ENCODE measurements at regions not wholly inside any gene's neighbourhood (a gene's known extent, or its start where the extent isn't known, plus 50 kb on each side); places are given as distances from the start of the nearest gene placed in this dataset.
"Not testable (repeated sequence)": the region's sequence is repeated elsewhere in the genome, so short reads cannot be mapped to it uniquely, and the experiment has no call there.

DNA sequence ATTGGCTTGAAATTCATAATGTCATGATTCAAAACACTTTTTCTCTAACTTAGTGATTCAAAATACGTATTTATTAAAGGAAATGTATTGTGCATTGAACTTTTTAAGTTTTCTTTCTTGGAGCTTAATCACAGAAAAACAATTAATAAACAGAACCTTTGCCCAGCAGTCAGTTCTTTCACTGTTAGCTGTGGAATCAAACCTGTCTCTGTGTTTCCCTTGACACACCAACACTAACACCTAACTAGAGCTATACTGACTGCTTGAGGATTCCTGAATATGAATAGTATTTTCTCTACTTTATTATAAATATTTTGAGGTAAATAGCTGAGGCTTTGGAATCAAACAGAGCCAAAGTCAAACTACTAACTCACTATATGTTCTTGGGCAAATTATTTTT lies 296.4 kb downstream of the HIVEP2 start:
- intact Hi-C loops (cut with DNase I), result no loop called here
- Histone ChIP-seq H3K27ac (no peak overlapping the region), H3K9me3 (no peaks in the 10 kb centered on the region), H3K4me3 (no peak overlapping the region), H3K4me1 (replicated peaks) (no peaks in the 10 kb centered on the region), H3K27me3 (replicated peaks; ENCODE audit: insufficient read depth) (no peaks in the 10 kb centered on the region), H3K36me3 (no peaks in the 10 kb centered on the region)
- DNase-seq (ENCODE audit: low spot score), result no peak
- TF ChIP-seq POLR2AphosphoS5 (IDR thresholded peaks at IDR 0.05) (no peak), POLR2A (IDR thresholded peaks at IDR 0.05) (no peak)
- TF ChIP-seq, protein P1, sequence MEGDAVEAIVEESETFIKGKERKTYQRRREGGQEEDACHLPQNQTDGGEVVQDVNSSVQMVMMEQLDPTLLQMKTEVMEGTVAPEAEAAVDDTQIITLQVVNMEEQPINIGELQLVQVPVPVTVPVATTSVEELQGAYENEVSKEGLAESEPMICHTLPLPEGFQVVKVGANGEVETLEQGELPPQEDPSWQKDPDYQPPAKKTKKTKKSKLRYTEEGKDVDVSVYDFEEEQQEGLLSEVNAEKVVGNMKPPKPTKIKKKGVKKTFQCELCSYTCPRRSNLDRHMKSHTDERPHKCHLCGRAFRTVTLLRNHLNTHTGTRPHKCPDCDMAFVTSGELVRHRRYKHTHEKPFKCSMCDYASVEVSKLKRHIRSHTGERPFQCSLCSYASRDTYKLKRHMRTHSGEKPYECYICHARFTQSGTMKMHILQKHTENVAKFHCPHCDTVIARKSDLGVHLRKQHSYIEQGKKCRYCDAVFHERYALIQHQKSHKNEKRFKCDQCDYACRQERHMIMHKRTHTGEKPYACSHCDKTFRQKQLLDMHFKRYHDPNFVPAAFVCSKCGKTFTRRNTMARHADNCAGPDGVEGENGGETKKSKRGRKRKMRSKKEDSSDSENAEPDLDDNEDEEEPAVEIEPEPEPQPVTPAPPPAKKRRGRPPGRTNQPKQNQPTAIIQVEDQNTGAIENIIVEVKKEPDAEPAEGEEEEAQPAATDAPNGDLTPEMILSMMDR (IDR thresholded peaks at IDR 0.05), result no peak
- 70% methylated on average over 1 of the region's 1 CpG for whole genome bisulfite sequencing

DNA sequence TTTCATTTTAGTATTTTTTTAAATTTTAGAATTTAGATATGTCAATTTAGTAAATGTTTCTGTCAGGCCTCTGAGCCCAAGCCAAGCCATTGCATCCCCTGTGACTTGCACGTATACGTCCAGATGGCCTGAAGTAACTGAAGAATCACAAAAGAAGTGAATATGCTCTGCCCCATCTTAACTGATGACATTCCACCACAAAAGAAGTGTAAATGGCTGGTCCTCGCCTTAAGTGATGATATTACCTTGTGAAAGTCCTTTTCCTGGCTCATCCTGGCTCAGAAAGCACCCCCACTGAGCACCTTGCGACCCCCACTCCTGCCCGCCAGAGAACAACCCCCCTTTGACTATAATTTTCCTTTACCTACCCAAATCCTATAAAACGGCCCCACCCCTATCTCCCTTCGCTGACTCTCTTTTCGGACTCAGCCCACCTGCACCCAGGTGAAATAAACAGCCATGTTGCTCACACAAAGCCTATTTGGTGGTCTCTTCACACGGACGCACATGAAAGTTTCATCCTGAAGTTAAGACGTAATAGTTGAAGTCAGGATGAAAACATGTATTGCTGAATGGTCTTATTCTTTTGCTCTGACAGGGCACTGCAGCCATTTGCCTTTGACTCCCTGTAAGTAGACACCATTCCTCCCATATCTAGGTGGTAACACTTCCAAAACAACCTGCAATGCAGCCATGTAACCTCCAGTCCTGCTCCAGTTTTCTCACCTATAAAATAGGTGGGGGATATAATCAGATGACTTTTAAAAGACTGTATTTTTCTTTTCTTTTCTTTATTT lies 295.3 kb downstream of the HIVEP2 start:
- H3K4me1 ChIP-seq (replicated peaks); DNase-seq (ENCODE audit: low spot score); H3K36me3 ChIP-seq; H3K4me3 ChIP-seq; H3K27ac ChIP-seq; H3K27me3 ChIP-seq (replicated peaks; ENCODE audit: insufficient read depth); H3K9me3 ChIP-seq; intact Hi-C loops (cut with DNase I): not testable (repeated sequence)
- WGBS, result 88% methylated on average over 11 of the region's 11 CpGs

DNA sequence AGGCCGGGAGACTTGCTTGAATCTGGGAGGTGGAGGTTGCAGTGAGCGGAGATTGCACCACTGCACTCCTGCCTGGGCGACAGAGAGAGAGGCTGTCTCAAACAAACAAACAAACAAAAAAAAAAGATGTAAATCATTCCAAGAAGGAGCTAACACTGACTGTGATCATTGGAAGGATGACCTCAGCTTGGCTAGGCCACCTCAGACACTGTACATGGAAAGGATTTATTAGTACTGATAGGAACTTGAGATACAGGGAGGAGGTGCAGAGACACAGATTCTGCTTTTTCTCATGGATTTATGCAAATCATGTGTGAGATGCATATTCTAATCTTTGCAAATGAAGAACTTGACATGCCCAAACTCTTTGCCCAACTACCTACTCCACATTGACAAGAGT lies 293.6 kb downstream of the HIVEP2 start:
- Histone ChIP-seq H3K4me1 (replicated peaks) (no peaks in the 10 kb centered on the region), H3K27me3 (replicated peaks; ENCODE audit: insufficient read depth) (no peaks in the 10 kb centered on the region), H3K9me3 (no peaks in the 10 kb centered on the region), H3K36me3 (no peaks in the 10 kb centered on the region), H3K27ac (no peak overlapping the region), H3K4me3 (no peak overlapping the region)
- no peak for TF ChIP-seq POLR2A (IDR thresholded peaks at IDR 0.05)
- TF ChIP-seq POLR2AphosphoS5 (IDR thresholded peaks at IDR 0.05), result no peak
- TF ChIP-seq, protein P1 (IDR thresholded peaks at IDR 0.05), result no peak
- 92% methylated on average over 3 of the region's 3 CpGs for WGBS
- DNase-seq (ENCODE audit: low spot score), result no peak
- intact Hi-C loops (cut with DNase I), result no loop called here

DNA sequence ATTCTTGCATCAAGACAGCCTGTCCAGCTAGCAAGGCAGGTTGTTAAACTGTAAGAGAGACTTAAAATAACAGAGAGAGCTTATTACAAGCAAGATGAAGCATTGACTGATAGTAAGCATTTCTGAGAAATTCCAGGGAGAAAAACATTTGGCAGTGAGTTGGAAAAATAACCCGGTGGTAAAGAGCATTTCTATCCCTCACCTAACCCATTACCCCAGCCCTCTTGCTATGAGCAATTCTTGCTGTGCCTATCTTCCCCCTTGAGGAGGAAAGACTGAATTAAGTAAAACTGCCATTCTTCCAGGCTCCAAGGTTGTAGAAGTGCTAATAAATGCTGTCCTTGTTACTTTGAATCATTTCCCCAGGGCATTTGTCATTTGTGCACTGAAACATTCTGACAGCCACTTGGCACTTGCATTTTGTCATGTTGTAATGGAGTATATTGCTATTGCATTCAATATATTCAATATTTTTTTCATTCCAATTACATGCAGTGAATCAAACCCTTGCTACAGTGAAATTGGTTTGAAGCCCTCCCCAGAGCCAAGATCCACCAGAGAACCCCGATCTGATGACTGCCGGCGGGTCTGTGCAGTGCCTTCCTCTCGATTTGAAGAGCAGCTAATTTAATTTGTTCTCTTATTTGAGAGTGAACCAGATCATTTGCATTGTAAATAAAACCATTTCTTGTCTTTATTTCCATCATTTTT lies 291.1 kb downstream of the HIVEP2 start:
- no peak for DNase-seq (ENCODE audit: low spot score)
- WGBS, result 54% methylated on average over 5 of the region's 5 CpGs
- no peaks in the 10 kb centered on the region for H3K27me3 ChIP-seq (replicated peaks; ENCODE audit: insufficient read depth)
- H3K27ac ChIP-seq, result no peak overlapping the region
- no peaks in the 10 kb centered on the region for H3K4me1 ChIP-seq (replicated peaks)
- H3K4me3 ChIP-seq, result no peak overlapping the region
- intact Hi-C loops (cut with DNase I), result no loop called here
- no peaks in the 10 kb centered on the region for H3K9me3 ChIP-seq
- no peak for TF ChIP-seq POLR2A (IDR thresholded peaks at IDR 0.05)
- no peak for TF ChIP-seq POLR2AphosphoS5 (IDR thresholded peaks at IDR 0.05)
- TF ChIP-seq, protein P1 (IDR thresholded peaks at IDR 0.05), result no peak
- no peaks in the 10 kb centered on the region for H3K36me3 ChIP-seq

DNA sequence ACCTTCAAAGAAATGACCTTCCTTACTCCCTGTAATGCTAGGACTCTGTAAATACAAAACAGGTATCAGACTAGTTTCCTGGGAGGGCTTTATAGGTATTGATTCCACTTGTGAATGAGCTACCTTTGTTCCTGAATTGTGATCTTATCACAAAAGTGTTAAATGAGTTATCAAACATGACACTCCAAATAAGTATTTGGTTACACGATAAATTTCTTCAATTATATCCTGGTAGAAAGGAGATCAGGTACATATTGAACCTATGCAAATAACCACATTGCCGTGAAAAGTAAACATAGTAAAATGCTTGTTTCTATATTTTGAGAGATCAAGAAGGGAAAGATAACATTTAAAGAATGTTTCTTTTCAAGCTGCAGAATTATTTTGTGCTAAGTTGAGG lies 285.3 kb downstream of the HIVEP2 start:
- intact Hi-C loops (cut with DNase I), result no loop called here

More for the DNA sequence above, 285.3 kb downstream of the HIVEP2 start:
- no peaks in the 10 kb centered on the region for H3K9me3 ChIP-seq
- no peak for DNase-seq (ENCODE audit: low spot score)
- no peaks in the 10 kb centered on the region for H3K4me1 ChIP-seq (replicated peaks)
- WGBS, result 16% methylated on average over 2 of the region's 2 CpGs
- H3K27me3 ChIP-seq (replicated peaks; ENCODE audit: insufficient read depth), result no peaks in the 10 kb centered on the region
- H3K27ac ChIP-seq, result no peak overlapping the region
- TF ChIP-seq POLR2AphosphoS5 (IDR thresholded peaks at IDR 0.05) (no peak), POLR2A (IDR thresholded peaks at IDR 0.05) (no peak)
- TF ChIP-seq, protein P1 (IDR thresholded peaks at IDR 0.05), result no peak
- no peaks in the 10 kb centered on the region for H3K36me3 ChIP-seq
- no peak overlapping the region for H3K4me3 ChIP-seq
